ENCODE measurements at regions not wholly inside any gene's neighbourhood (a gene's known extent, or its start where the extent isn't known, plus 50 kb on each side); places are given as distances from the start of the nearest gene placed in this dataset.

- Histone ChIP-seq H3K4me2 (no peak overlapping the region), H3K4me1 (no peaks in the 10 kb centered on the region), H3K9me3 (no peaks in the 10 kb centered on the region), H3K4me3 (no peak overlapping the region), H3K27ac (no peak overlapping the region)
- CTCF ChIA-PET, result no interaction called here
- DNase-seq (ENCODE audit: low read depth in 1 of 2, low spot score in 1 of 2) (no peak), ATAC-seq (no peak), FAIRE-seq (no peak)
- POLR2A ChIA-PET, result no interaction called here
- TF ChIP-seq NPAS2 (CRISPR knock-in tag; IDR thresholded peaks at IDR 0.05; ENCODE audit: borderline replicate concordance), result no peak
- TF ChIP-seq ELK1 (IDR thresholded peaks at IDR 0.05; ENCODE audit: low read depth, low read length), result no peak
- no peak for TF ChIP-seq JUNB (IDR thresholded peaks at IDR 0.05)
- no peak for TF ChIP-seq HOXB5 (CRISPR knock-in tag; IDR thresholded peaks at IDR 0.05)
- no peak for TF ChIP-seq RAD21 (conservative IDR thresholded peaks at IDR 0.05 in 1 of 2, IDR thresholded peaks at IDR 0.05 in 1 of 2)
- TF ChIP-seq NFE2L2 (conservative IDR thresholded peaks at IDR 0.05; ENCODE audit: low read length), result no peak
- no peak for TF ChIP-seq EP300 (IDR thresholded peaks at IDR 0.05)
- no peak for TF ChIP-seq REST (IDR thresholded peaks at IDR 0.05)
- WGBS (ENCODE audit: missing lambda C conversion rate), result 4% methylated on average over 5 of the region's 5 CpGs
Observed at GRCh38 chr12:59304077-59304721, 291.6 kb upstream of the SLC16A7 start.

GRCh38 chr12:59298296-59298695 is 297.5 kb upstream of the SLC16A7 start:
- no peak overlapping the region for H3K4me3 ChIP-seq
- 17% methylated on average over 4 of the region's 4 CpGs for WGBS (ENCODE audit: missing lambda C conversion rate)
- no peak overlapping the region for H3K4me2 ChIP-seq
- no peaks in the 10 kb centered on the region for H3K4me1 ChIP-seq
- TF ChIP-seq EP300 (IDR thresholded peaks at IDR 0.05), result no peak
- no peak for TF ChIP-seq POLR2AphosphoS2 (conservative IDR thresholded peaks at IDR 0.05; ENCODE audit: low read length)
- no peak for TF ChIP-seq CBX8 (IDR thresholded peaks at IDR 0.05)
- POLR2A ChIA-PET, result no interaction called here
- CTCF ChIA-PET, result no interaction called here
- no peak overlapping the region for H3K27ac ChIP-seq
- FAIRE-seq (no peak), ATAC-seq (no peak), DNase-seq (ENCODE audit: low read depth in 1 of 2, low spot score in 1 of 2) (no peak)
- no peaks in the 10 kb centered on the region for H3K9me3 ChIP-seq

GRCh38 chr12:59294221-59294620 is 301.6 kb upstream of the SLC16A7 start:
- TF ChIP-seq HEYL (CRISPR knock-in tag; IDR thresholded peaks at IDR 0.05) (no peak), HOXA7 (CRISPR knock-in tag; IDR thresholded peaks at IDR 0.05) (no peak), MAFK (IDR thresholded peaks at IDR 0.05; ENCODE audit: partially characterized antibody) (no peak), HDAC2 (IDR thresholded peaks at IDR 0.05) (no peak), FOSL2 (IDR thresholded peaks at IDR 0.05) (no peak), FOSL2 (CRISPR knock-in tag; IDR thresholded peaks at IDR 0.05) (no peak), SREBF2 (IDR thresholded peaks at IDR 0.05) (no peak), KDM5A (IDR thresholded peaks at IDR 0.05) (no peak), PBX3 (IDR thresholded peaks at IDR 0.05) (no peak), TFCP2L1 (CRISPR knock-in tag; IDR thresholded peaks at IDR 0.05) (no peak), MYC (IDR thresholded peaks at IDR 0.05; ENCODE audit: borderline replicate concordance, low read length) (no peak), CTCF (IDR thresholded peaks at IDR 0.05) (no peak), TP53 (CRISPR knock-in tag; IDR thresholded peaks at IDR 0.05) (no peak), SMC3 (IDR thresholded peaks at IDR 0.05) (no peak)
- POLR2A ChIA-PET, result no interaction called here
- no peak for FAIRE-seq

More at GRCh38 chr12:59294221-59294620, 301.6 kb upstream of the SLC16A7 start:
- Histone ChIP-seq H3K4me2 (no peak overlapping the region), H3K27ac (no peak overlapping the region), H3K4me3 (no peak overlapping the region), H3K9me3 (no peaks in the 10 kb centered on the region), H3K4me1 (no peaks in the 10 kb centered on the region)
- no peak for ATAC-seq
- DNase-seq (ENCODE audit: low read depth in 1 of 2, low spot score in 1 of 2), result no peak
- CTCF ChIA-PET, result no interaction called here
- WGBS (ENCODE audit: missing lambda C conversion rate), result 18% methylated on average over 5 of the region's 5 CpGs

Data from A549 (cell line).